Epithelial cell of proximal tubule (primary cell): ENCODE measurements at regions not wholly inside any gene's neighbourhood (a gene's known extent, or its start where the extent isn't known, plus 50 kb on each side); places are given as distances from the start of the nearest gene placed in this dataset.

ENCODE experiments used
- DNase-seq: peaks from one replicate; pipeline ENCODE4 v3.0.0-alpha.2; 2011; ENCODE audit warnings: low read depth
- H3K4me3 ChIP-seq: 2 replicates; pipeline ENCODE4 v1.5.1; 2011; ENCODE audit warnings: low read depth, mild to moderate bottlenecking, low read length
- CTCF ChIP-seq: conservative IDR thresholded peaks from 2 replicates; pipeline ENCODE4 v1.5.1; 2012; ENCODE audit warnings: low read depth, mild to moderate bottlenecking, low read length

GRCh38 chr17:72056727-72057290, 64.0 kb upstream of the SOX9 start:
- DNase-seq: no peak

GRCh38 chr17:72060084-72060483, 60.7 kb upstream of the SOX9 start:
- DNase-seq: no peak
- no peak overlapping the region for H3K4me3 ChIP-seq
- TF ChIP-seq CTCF: no peak

More at GRCh38 chr17:72056727-72057290, 64.0 kb upstream of the SOX9 start:
- H3K4me3 ChIP-seq: no peak overlapping the region
- TF ChIP-seq CTCF: no peak

- no peak for TF ChIP-seq CTCF
- H3K4me3 ChIP-seq: no peak overlapping the region
- no peak for DNase-seq
Observed at GRCh38 chr17:72063262-72063661, 57.6 kb upstream of the SOX9 start.

GRCh38 chr17:72063756-72064450, 56.9 kb upstream of the SOX9 start:
- no peak for TF ChIP-seq CTCF
- DNase-seq: no peak

GRCh38 chr17:72064606-72065193, 56.1 kb upstream of the SOX9 start:
- no peak for DNase-seq
- no peak overlapping the region for H3K4me3 ChIP-seq
- TF ChIP-seq CTCF: no peak

More at GRCh38 chr17:72063756-72064450, 56.9 kb upstream of the SOX9 start:
- no peak overlapping the region for H3K4me3 ChIP-seq

- TF ChIP-seq CTCF: no peak
- no peak overlapping the region for H3K4me3 ChIP-seq
- DNase-seq: no peak
Observed at GRCh38 chr17:72065556-72065955, 55.3 kb upstream of the SOX9 start.
